SK-N-SH (cell line): ENCODE measurements at regions not wholly inside any gene's neighbourhood (a gene's known extent, or its start where the extent isn't known, plus 50 kb on each side); places are given as distances from the start of the nearest gene placed in this dataset.

Experiments
- CTCF ChIA-PET: fragments of 300-600, 350-600 bp; formaldehyde crosslinking; extraction: SDS; loops from one replicate; lab custom pipeline; 2021; lab: Yijun Ruan, JAX
- POLR2A ChIA-PET: fragments of 350-600 bp; sonication (Branson Sonifier 250); formaldehyde crosslinking; extraction: SDS; loops from one replicate; lab custom pipeline; 2020; ENCODE audit warnings: antibody characterized with exemption, inconsistent platforms; lab: Yijun Ruan, JAX
- DNase-seq: peaks from one replicate; pipeline ENCODE4 v3.0.0; 2012
- H2AFZ ChIP-seq: fragments of 200-600 bp; sonication (generic); 2 replicates; pipeline ENCODE4 v1.8.1; 2016; ENCODE audit warnings: antibody characterized with exemption, mild to moderate bottlenecking, low read depth
- H3F3A ChIP-seq: fragments of 200-600 bp; sonication (generic); replicated peaks from 2 replicates; pipeline ENCODE3; 2016; ENCODE audit warnings: antibody characterized with exemption, mild to moderate bottlenecking; ENCODE audit not compliant: insufficient read depth
- H3K27ac ChIP-seq, 2 experiments: fragments of 200-500 bp in 1 of 2; fragments of 200-600 bp in 1 of 2; sonication (Bioruptor generic) in 1 of 2; sonication (generic), shearing (Covaris generic) in 1 of 2; 2 replicates each; pipeline versions ENCODE4 v1.5.1 to v1.6.1; 2014 to 2016; ENCODE audit warnings: low read depth in 2 of 2, inconsistent platforms in 1 of 2, low read length in 1 of 2, mild to moderate bottlenecking in 1 of 2, mixed read lengths in 1 of 2
- H3K27me3 ChIP-seq: fragments of 200-600 bp; sonication (generic), shearing (Covaris generic); 2 replicates; pipeline ENCODE4 v1.6.1; 2016; ENCODE audit warnings: mixed run types; ENCODE audit not compliant: insufficient read depth
- H3K36me3 ChIP-seq, 2 experiments: fragments of 200-500 bp in 1 of 2; fragments of 200-600 bp in 1 of 2; sonication (Bioruptor generic) in 1 of 2; sonication (generic) in 1 of 2; replicated peaks in 1 of 2; 2 replicates each; pipeline versions ENCODE3 to v1.5.1; 2014 to 2016; ENCODE audit warnings: low read length in 1 of 2, mild to moderate bottlenecking in 1 of 2; ENCODE audit not compliant: insufficient read depth in 2 of 2, control insufficient read depth in 1 of 2
- H3K4me1 ChIP-seq, 2 experiments: fragments of 200-500 bp in 1 of 2; fragments of 200-600 bp in 1 of 2; sonication (Bioruptor generic) in 1 of 2; sonication (generic), shearing (Covaris generic) in 1 of 2; 2 replicates each; pipeline versions ENCODE4 v1.5.1 to v1.6.1; 2014 to 2016; ENCODE audit warnings: low read depth in 1 of 2, low read length in 1 of 2, mixed run types in 1 of 2; ENCODE audit not compliant: insufficient read depth in 2 of 2, control insufficient read depth in 1 of 2
- H3K4me2 ChIP-seq: fragments of 200-600 bp; sonication (generic), shearing (Covaris generic); 2 replicates; pipeline ENCODE4 v1.6.1; 2017; ENCODE audit warnings: mixed run types
- H3K4me3 ChIP-seq, 2 experiments: fragments of 200-500 bp in 1 of 2; fragments of 200-600 bp in 1 of 2; sonication (Bioruptor generic) in 1 of 2; sonication (generic), shearing (Covaris generic) in 1 of 2; 2 replicates each; pipeline versions ENCODE4 v1.5.1 to v1.8.1; 2014 to 2016; ENCODE audit warnings: low read depth in 2 of 2, inconsistent platforms in 1 of 2, low read length in 1 of 2, mild to moderate bottlenecking in 1 of 2, mixed read lengths in 1 of 2, moderate library complexity in 1 of 2
- H3K79me2 ChIP-seq: fragments of 200-600 bp; sonication (generic); 2 replicates; pipeline ENCODE4 v1.8.1; 2017; ENCODE audit warnings: mild to moderate bottlenecking; ENCODE audit not compliant: insufficient read depth
- H3K9ac ChIP-seq: fragments of 200-600 bp; sonication (generic); 2 replicates; pipeline ENCODE4 v1.6.1; 2017; ENCODE audit warnings: mixed run types
- H3K9me2 ChIP-seq: fragments of 200-600 bp; sonication (generic); 2 replicates; pipeline ENCODE4 v1.6.1; 2017; ENCODE audit warnings: mixed run types
- H3K9me3 ChIP-seq: fragments of 200-600 bp; sonication (generic); 2 replicates; pipeline ENCODE4 v1.6.1; 2017; ENCODE audit warnings: mixed run types, mild to moderate bottlenecking, moderate library complexity
- H4K20me1 ChIP-seq: fragments of 200-600 bp; sonication (generic); 2 replicates; pipeline ENCODE4 v1.6.1; 2017; ENCODE audit warnings: mild to moderate bottlenecking, mixed run types; ENCODE audit not compliant: insufficient read depth
- FOSL2 ChIP-seq: IDR thresholded peaks from 2 replicates; pipeline ENCODE4 v1.4.0; 2012; ENCODE audit warnings: low read depth, mild to moderate bottlenecking, moderate library complexity, borderline replicate concordance
- FOXJ3 ChIP-seq: sonication (generic); formaldehyde crosslinking; IDR thresholded peaks from 2 replicates; pipeline ENCODE4 v1.5.1; 2020; ENCODE audit warnings: mild to moderate bottlenecking, missing genetic modification reagents
- GATA2 ChIP-seq: sonication (generic); formaldehyde crosslinking; IDR thresholded peaks from 2 replicates; pipeline ENCODE4 v1.5.0; 2020; ENCODE audit warnings: mild to moderate bottlenecking, missing genetic modification reagents
- JUND ChIP-seq: IDR thresholded peaks from 2 replicates; pipeline ENCODE4 v1.4.0; 2012
- MXI1 ChIP-seq: IDR thresholded peaks from 2 replicates; pipeline ENCODE4 v1.6.1; 2012; ENCODE audit warnings: mild to moderate bottlenecking, low read depth, low read length, improper control_type of control experiment
- YY1 ChIP-seq: IDR thresholded peaks from 2 replicates; pipeline ENCODE4 v1.4.0; 2012; ENCODE audit warnings: low read depth, mild to moderate bottlenecking
- WGBS: methylation state at CpG from one replicate; pipeline ENCODE4 v1.1.6; 2017; ENCODE audit warnings: low lambda C conversion rate; 5-methylcytosine and 5-hydroxymethylcytosine counted together
- TF ChIP-seq, protein P1 (sequence below): IDR thresholded peaks from 2 replicates; pipeline ENCODE4 v1.6.1; 2012; ENCODE audit warnings: mild to moderate bottlenecking, low read depth, low read length, moderate library complexity
- TF ChIP-seq, protein P2 (sequence below): IDR thresholded peaks from 2 replicates; pipeline ENCODE4; 2012
- TF ChIP-seq, protein P3 (sequence below): fragments of 200-600 bp; sonication (generic); IDR thresholded peaks from 2 replicates; pipeline ENCODE4 v1.6.1; 2017; ENCODE audit warnings: antibody characterized with exemption, mild to moderate bottlenecking, moderate library complexity
- TF ChIP-seq, protein P4 (sequence below): IDR thresholded peaks from 2 replicates; pipeline ENCODE4 v1.4.0; 2012; ENCODE audit warnings: low read depth, borderline replicate concordance

DNA sequence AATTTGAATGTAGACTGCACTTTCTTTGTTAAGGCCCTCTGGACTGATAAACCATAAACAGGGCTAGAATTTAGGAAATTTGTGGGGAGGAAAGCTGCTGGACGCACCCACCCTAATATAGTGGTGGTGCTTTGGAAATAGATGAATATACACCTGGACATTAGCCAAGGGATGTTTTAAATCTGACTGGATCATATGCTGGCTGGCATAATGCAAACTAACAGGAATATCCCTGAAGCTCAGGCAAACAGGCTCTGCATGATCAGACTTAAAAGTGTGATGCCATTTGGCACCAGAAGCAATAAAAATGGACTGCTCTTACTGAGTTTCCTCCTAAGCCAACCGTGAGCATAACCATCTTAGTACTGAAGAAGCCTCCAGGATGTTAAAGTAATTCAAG lies 465.8 kb upstream of the ROBO1 start:
- Histone ChIP-seq H3K4me1 (peaks cover 0 to 6% of the 10 kb centered on the region in 2 experiments; a peak in 1 of 4 replicates), H3F3A (no peaks in the 10 kb centered on the region), H3K36me3 (no peaks in the 10 kb centered on the region), H2AFZ (no peak overlapping the region), H3K27me3 (no peaks in the 10 kb centered on the region), H3K4me2 (no peak overlapping the region), H3K27ac (peak overlapping the region in 1 of 2 experiments; percentile 49; a peak in 1 of 4 replicates), H3K4me3 (no peak overlapping the region), H3K9ac (no peak overlapping the region)
- DNase-seq = no peak
- ChIA-PET CTCF (no interaction called here), POLR2A (no interaction called here)
- WGBS = 62% methylated on average over 2 of the region's 2 CpGs
- TF ChIP-seq MXI1 (no peak), GATA2 (CRISPR knock-in tag) (no peak), JUND (0 out of 2 replicates have a peak, but pooled peaks have one; percentile 7), FOXJ3 (CRISPR knock-in tag) (no peak), FOSL2 (no peak), YY1 (no peak)
- TF ChIP-seq, protein P1, sequence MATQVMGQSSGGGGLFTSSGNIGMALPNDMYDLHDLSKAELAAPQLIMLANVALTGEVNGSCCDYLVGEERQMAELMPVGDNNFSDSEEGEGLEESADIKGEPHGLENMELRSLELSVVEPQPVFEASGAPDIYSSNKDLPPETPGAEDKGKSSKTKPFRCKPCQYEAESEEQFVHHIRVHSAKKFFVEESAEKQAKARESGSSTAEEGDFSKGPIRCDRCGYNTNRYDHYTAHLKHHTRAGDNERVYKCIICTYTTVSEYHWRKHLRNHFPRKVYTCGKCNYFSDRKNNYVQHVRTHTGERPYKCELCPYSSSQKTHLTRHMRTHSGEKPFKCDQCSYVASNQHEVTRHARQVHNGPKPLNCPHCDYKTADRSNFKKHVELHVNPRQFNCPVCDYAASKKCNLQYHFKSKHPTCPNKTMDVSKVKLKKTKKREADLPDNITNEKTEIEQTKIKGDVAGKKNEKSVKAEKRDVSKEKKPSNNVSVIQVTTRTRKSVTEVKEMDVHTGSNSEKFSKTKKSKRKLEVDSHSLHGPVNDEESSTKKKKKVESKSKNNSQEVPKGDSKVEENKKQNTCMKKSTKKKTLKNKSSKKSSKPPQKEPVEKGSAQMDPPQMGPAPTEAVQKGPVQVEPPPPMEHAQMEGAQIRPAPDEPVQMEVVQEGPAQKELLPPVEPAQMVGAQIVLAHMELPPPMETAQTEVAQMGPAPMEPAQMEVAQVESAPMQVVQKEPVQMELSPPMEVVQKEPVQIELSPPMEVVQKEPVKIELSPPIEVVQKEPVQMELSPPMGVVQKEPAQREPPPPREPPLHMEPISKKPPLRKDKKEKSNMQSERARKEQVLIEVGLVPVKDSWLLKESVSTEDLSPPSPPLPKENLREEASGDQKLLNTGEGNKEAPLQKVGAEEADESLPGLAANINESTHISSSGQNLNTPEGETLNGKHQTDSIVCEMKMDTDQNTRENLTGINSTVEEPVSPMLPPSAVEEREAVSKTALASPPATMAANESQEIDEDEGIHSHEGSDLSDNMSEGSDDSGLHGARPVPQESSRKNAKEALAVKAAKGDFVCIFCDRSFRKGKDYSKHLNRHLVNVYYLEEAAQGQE = no peak
- TF ChIP-seq, protein P2, sequence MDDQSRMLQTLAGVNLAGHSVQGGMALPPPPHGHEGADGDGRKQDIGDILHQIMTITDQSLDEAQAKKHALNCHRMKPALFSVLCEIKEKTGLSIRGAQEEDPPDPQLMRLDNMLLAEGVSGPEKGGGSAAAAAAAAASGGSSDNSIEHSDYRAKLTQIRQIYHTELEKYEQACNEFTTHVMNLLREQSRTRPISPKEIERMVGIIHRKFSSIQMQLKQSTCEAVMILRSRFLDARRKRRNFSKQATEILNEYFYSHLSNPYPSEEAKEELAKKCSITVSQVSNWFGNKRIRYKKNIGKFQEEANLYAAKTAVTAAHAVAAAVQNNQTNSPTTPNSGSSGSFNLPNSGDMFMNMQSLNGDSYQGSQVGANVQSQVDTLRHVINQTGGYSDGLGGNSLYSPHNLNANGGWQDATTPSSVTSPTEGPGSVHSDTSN = 0 out of 2 replicates have a peak, but pooled peaks have one; percentile 7
- TF ChIP-seq, protein P3, sequence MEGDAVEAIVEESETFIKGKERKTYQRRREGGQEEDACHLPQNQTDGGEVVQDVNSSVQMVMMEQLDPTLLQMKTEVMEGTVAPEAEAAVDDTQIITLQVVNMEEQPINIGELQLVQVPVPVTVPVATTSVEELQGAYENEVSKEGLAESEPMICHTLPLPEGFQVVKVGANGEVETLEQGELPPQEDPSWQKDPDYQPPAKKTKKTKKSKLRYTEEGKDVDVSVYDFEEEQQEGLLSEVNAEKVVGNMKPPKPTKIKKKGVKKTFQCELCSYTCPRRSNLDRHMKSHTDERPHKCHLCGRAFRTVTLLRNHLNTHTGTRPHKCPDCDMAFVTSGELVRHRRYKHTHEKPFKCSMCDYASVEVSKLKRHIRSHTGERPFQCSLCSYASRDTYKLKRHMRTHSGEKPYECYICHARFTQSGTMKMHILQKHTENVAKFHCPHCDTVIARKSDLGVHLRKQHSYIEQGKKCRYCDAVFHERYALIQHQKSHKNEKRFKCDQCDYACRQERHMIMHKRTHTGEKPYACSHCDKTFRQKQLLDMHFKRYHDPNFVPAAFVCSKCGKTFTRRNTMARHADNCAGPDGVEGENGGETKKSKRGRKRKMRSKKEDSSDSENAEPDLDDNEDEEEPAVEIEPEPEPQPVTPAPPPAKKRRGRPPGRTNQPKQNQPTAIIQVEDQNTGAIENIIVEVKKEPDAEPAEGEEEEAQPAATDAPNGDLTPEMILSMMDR = no peak
- TF ChIP-seq, protein P4, sequence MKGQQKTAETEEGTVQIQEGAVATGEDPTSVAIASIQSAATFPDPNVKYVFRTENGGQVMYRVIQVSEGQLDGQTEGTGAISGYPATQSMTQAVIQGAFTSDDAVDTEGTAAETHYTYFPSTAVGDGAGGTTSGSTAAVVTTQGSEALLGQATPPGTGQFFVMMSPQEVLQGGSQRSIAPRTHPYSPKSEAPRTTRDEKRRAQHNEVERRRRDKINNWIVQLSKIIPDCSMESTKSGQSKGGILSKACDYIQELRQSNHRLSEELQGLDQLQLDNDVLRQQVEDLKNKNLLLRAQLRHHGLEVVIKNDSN = no peak
- TF ChIP-seq, all 33 proteins: peak for 2
- Histone ChIP-seq H4K20me1 (no peaks in the 10 kb centered on the region), H3K79me2 (no peaks in the 10 kb centered on the region), H3K9me3 (0 out of 2 replicates have a peak, but pooled peaks cover 6% of the 10 kb centered on the region), H3K9me2 (peaks cover 3% of the 10 kb centered on the region; the same call in 1 of the 2 replicates)
